ENCODE measurements at regions not wholly inside any gene's neighbourhood (a gene's known extent, or its start where the extent isn't known, plus 50 kb on each side); places are given as distances from the start of the nearest gene placed in this dataset.

DNA sequence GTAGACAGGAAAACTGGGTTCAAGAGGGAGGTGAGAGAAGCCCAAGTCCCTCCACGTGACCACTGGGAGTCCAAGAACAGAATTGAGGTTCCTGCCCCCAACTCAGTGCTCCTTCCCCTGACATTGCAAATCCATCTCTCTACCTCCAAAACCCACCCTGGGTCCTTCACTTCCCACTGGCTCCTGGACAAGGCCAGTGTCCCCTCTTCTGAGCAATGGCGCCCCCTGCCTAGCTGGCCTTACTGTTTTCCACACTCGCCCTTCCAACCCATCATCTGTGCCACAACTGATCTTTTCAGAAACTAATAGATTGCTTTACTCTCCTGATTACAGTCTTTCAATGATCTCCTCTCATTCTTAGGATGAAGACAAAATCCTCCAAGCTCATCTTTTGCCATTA lies 200.3 kb downstream of the ANKRD60 start:
- H3K9ac ChIP-seq (ENCODE audit: low read depth in 1 of 2, low read length in 2 of 2), result no peak overlapping the region
- H3K4me1 ChIP-seq (ENCODE audit: control insufficient read depth in 1 of 2, insufficient read depth in 2 of 2, low read length in 2 of 2), result no peaks in the 10 kb centered on the region
- no peaks in the 10 kb centered on the region for H3K36me3 ChIP-seq (ENCODE audit: control insufficient read depth in 1 of 2, insufficient read depth in 2 of 2, low read length in 2 of 2)
- no peak overlapping the region for H3K4me3 ChIP-seq (ENCODE audit: low read depth in 1 of 2, low read length in 2 of 2)
- no peaks in the 10 kb centered on the region for H3K9me3 ChIP-seq (ENCODE audit: control insufficient read depth in 1 of 2, low read length in 2 of 2)
- H3K27me3 ChIP-seq (ENCODE audit: control insufficient read depth in 1 of 2, insufficient read depth in 2 of 2, low read length in 2 of 2), result peaks cover 0 to 5% of the 10 kb centered on the region in 2 donors
- no peak overlapping the region for H3K27ac ChIP-seq (ENCODE audit: low read depth, low read length)

GRCh38 chr20:58026361-58026760 lies 202.1 kb downstream of the ANKRD60 start:
- H3K9ac ChIP-seq (ENCODE audit: low read depth in 1 of 2, low read length in 2 of 2), result no peak overlapping the region
- H3K27ac ChIP-seq (ENCODE audit: low read depth, low read length), result no peak overlapping the region
- H3K4me1 ChIP-seq (ENCODE audit: control insufficient read depth in 1 of 2, insufficient read depth in 2 of 2, low read length in 2 of 2), result no peaks in the 10 kb centered on the region
- H3K36me3 ChIP-seq (ENCODE audit: control insufficient read depth in 1 of 2, insufficient read depth in 2 of 2, low read length in 2 of 2), result no peaks in the 10 kb centered on the region
- no peak overlapping the region for H3K4me3 ChIP-seq (ENCODE audit: low read depth in 1 of 2, low read length in 2 of 2)
- peaks cover 0 to 5% of the 10 kb centered on the region in 2 donors for H3K27me3 ChIP-seq (ENCODE audit: control insufficient read depth in 1 of 2, insufficient read depth in 2 of 2, low read length in 2 of 2)
- H3K9me3 ChIP-seq (ENCODE audit: control insufficient read depth in 1 of 2, low read length in 2 of 2), result no peaks in the 10 kb centered on the region

DNA sequence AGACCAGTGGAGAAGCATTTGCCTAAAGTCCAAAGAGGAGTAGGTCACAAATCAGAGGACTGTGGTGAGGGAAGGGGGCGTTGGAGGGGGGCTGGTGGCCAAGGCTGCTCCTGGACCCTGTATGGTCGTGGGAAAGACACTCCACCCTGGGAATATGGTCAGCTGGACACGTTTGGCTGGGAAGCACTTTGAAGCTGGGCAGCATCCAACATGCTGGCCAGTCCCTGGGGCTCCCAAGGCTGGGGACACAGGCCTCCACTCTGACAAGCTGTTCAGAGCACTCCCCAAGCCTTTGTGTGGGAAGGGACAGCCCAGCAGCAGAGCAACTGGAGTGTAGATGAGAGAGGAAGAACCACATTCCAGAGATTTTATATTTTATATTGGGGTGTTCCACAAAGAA lies 203.2 kb downstream of the ANKRD60 start:
- Histone ChIP-seq H3K36me3 (ENCODE audit: control insufficient read depth in 1 of 2, insufficient read depth in 2 of 2, low read length in 2 of 2) (no peaks in the 10 kb centered on the region), H3K27ac (ENCODE audit: low read depth, low read length) (no peak overlapping the region), H3K9ac (ENCODE audit: low read depth in 1 of 2, low read length in 2 of 2) (no peak overlapping the region), H3K9me3 (ENCODE audit: control insufficient read depth in 1 of 2, low read length in 2 of 2) (no peaks in the 10 kb centered on the region), H3K4me3 (ENCODE audit: low read depth in 1 of 2, low read length in 2 of 2) (no peak overlapping the region), H3K27me3 (ENCODE audit: control insufficient read depth in 1 of 2, insufficient read depth in 2 of 2, low read length in 2 of 2) (peaks cover 0 to 5% of the 10 kb centered on the region in 2 donors), H3K4me1 (ENCODE audit: control insufficient read depth in 1 of 2, insufficient read depth in 2 of 2, low read length in 2 of 2) (no peaks in the 10 kb centered on the region)

- H3K36me3 ChIP-seq (ENCODE audit: control insufficient read depth in 1 of 2, insufficient read depth in 2 of 2, low read length in 2 of 2), result no peaks in the 10 kb centered on the region
- H3K9me3 ChIP-seq (ENCODE audit: control insufficient read depth in 1 of 2, low read length in 2 of 2), result no peaks in the 10 kb centered on the region
- no peaks in the 10 kb centered on the region for H3K27me3 ChIP-seq (ENCODE audit: control insufficient read depth in 1 of 2, insufficient read depth in 2 of 2, low read length in 2 of 2)
- no peaks in the 10 kb centered on the region for H3K4me1 ChIP-seq (ENCODE audit: control insufficient read depth in 1 of 2, insufficient read depth in 2 of 2, low read length in 2 of 2)
- no peak overlapping the region for H3K27ac ChIP-seq (ENCODE audit: low read depth, low read length)
- no peak overlapping the region for H3K9ac ChIP-seq (ENCODE audit: low read depth in 1 of 2, low read length in 2 of 2)
- no peak overlapping the region for H3K4me3 ChIP-seq (ENCODE audit: low read depth in 1 of 2, low read length in 2 of 2)
Measured at GRCh38 chr20:58024241-58024721, 204.2 kb downstream of the ANKRD60 start.

DNA sequence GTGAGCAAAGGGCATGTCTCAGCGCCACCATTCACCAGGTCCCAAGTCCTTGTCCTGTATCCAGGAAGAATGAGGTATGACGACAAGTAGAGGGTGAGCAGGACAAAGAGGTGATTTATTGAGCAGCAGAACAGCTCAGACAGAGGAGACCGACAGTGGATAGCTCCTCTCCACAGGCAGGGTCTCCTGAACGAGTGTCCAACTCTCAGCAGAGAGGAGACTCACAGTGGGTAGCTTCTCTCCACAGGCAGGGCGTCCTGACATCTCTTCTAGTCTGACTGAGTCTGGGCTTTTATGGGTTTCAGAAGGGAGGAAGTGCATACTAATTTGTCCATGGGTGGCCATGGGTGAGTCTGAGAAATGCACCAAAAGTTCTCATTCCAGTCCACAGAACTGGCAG lies 204.7 kb downstream of the ANKRD60 start:
- Histone ChIP-seq H3K9me3 (ENCODE audit: control insufficient read depth in 1 of 2, low read length in 2 of 2) (no peaks in the 10 kb centered on the region), H3K4me3 (ENCODE audit: low read depth in 1 of 2, low read length in 2 of 2) (no peak overlapping the region), H3K4me1 (ENCODE audit: control insufficient read depth in 1 of 2, insufficient read depth in 2 of 2, low read length in 2 of 2) (no peaks in the 10 kb centered on the region), H3K27me3 (ENCODE audit: control insufficient read depth in 1 of 2, insufficient read depth in 2 of 2, low read length in 2 of 2) (no peaks in the 10 kb centered on the region), H3K36me3 (ENCODE audit: control insufficient read depth in 1 of 2, insufficient read depth in 2 of 2, low read length in 2 of 2) (no peaks in the 10 kb centered on the region), H3K9ac (ENCODE audit: low read depth in 1 of 2, low read length in 2 of 2) (no peak overlapping the region), H3K27ac (ENCODE audit: low read depth, low read length) (no peak overlapping the region)

GRCh38 chr20:58023346-58023745 lies 205.1 kb downstream of the ANKRD60 start:
- Histone ChIP-seq H3K27ac (ENCODE audit: low read depth, low read length) (no peak overlapping the region), H3K9me3 (ENCODE audit: control insufficient read depth in 1 of 2, low read length in 2 of 2) (no peaks in the 10 kb centered on the region), H3K4me1 (ENCODE audit: control insufficient read depth in 1 of 2, insufficient read depth in 2 of 2, low read length in 2 of 2) (no peaks in the 10 kb centered on the region), H3K36me3 (ENCODE audit: control insufficient read depth in 1 of 2, insufficient read depth in 2 of 2, low read length in 2 of 2) (no peaks in the 10 kb centered on the region), H3K27me3 (ENCODE audit: control insufficient read depth in 1 of 2, insufficient read depth in 2 of 2, low read length in 2 of 2) (no peaks in the 10 kb centered on the region), H3K9ac (ENCODE audit: low read depth in 1 of 2, low read length in 2 of 2) (no peak overlapping the region), H3K4me3 (ENCODE audit: low read depth in 1 of 2, low read length in 2 of 2) (no peak overlapping the region)

DNA sequence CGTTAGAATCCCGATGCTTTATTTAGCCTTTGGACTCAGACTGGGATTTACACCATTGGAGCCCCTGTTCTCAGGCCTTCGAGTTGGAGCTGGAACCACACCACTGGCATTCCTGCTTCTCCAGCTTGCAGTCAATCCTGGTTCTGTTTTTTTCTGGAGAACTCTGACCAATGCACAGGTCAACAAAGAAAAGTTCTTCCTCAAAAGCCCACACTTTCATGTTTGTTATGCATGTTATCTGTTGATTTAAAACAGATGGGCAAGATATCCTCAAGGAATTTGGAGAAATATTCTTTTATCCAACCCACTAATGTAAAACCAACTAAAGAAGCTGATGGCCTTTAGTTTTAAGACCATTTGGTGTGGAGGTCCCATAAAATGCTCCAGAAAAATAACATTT lies 205.7 kb downstream of the ANKRD60 start:
- no peaks in the 10 kb centered on the region for H3K36me3 ChIP-seq (ENCODE audit: control insufficient read depth in 1 of 2, insufficient read depth in 2 of 2, low read length in 2 of 2)
- no peaks in the 10 kb centered on the region for H3K9me3 ChIP-seq (ENCODE audit: control insufficient read depth in 1 of 2, low read length in 2 of 2)
- H3K27me3 ChIP-seq (ENCODE audit: control insufficient read depth in 1 of 2, insufficient read depth in 2 of 2, low read length in 2 of 2), result no peaks in the 10 kb centered on the region
- H3K4me1 ChIP-seq (ENCODE audit: control insufficient read depth in 1 of 2, insufficient read depth in 2 of 2, low read length in 2 of 2), result no peaks in the 10 kb centered on the region
- no peak overlapping the region for H3K27ac ChIP-seq (ENCODE audit: low read depth, low read length)
- H3K4me3 ChIP-seq (ENCODE audit: low read depth in 1 of 2, low read length in 2 of 2), result no peak overlapping the region
- no peak overlapping the region for H3K9ac ChIP-seq (ENCODE audit: low read depth in 1 of 2, low read length in 2 of 2)

- no peaks in the 10 kb centered on the region for H3K27me3 ChIP-seq (ENCODE audit: control insufficient read depth in 1 of 2, insufficient read depth in 2 of 2, low read length in 2 of 2)
- no peak overlapping the region for H3K27ac ChIP-seq (ENCODE audit: low read depth, low read length)
- no peak overlapping the region for H3K4me3 ChIP-seq (ENCODE audit: low read depth in 1 of 2, low read length in 2 of 2)
- no peaks in the 10 kb centered on the region for H3K4me1 ChIP-seq (ENCODE audit: control insufficient read depth in 1 of 2, insufficient read depth in 2 of 2, low read length in 2 of 2)
- no peaks in the 10 kb centered on the region for H3K36me3 ChIP-seq (ENCODE audit: control insufficient read depth in 1 of 2, insufficient read depth in 2 of 2, low read length in 2 of 2)
- H3K9ac ChIP-seq (ENCODE audit: low read depth in 1 of 2, low read length in 2 of 2), result no peak overlapping the region
- no peaks in the 10 kb centered on the region for H3K9me3 ChIP-seq (ENCODE audit: control insufficient read depth in 1 of 2, low read length in 2 of 2)
Measured at GRCh38 chr20:58021481-58021880, 207.0 kb downstream of the ANKRD60 start.

DNA sequence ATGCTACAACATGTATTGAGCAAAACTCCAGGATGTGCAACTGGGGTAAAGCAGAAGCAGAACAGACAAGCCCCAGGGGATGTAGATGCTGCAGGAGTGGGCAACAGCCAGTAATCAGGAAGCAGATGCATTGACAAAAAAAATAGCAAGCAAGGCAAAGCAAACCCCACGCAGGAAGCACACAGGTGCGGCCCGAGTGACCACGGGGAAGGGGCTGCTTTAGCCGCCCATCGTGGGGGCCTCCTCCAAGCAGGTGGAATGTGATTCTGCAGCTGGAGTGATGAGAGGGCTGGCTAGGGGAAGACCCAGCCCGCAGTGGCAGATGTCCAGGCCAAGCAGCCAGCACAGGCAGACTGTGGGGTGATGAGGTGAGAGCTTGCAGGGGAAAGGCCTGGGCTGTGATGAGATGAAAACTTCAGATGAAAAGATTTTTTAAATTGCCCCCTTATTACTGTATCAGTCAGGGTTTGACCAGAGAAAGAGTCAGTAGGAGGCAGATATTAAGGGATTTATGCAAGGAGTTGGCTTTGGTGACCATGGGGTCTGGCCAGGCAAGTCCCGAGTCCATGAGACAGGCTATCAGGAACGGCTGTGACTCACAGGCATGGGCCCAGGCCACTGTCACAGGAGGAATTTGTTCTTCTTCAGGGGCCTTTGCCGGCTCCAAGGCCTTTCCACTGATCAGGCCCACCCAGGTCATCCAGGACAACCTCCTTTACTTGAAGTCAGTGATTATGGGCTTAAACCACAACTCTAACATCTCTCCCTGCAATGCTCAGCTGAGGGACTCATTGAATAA lies 207.6 kb downstream of the ANKRD60 start:
- H3K9ac ChIP-seq (ENCODE audit: low read depth in 1 of 2, low read length in 2 of 2), result no peak overlapping the region
- no peaks in the 10 kb centered on the region for H3K4me1 ChIP-seq (ENCODE audit: control insufficient read depth in 1 of 2, insufficient read depth in 2 of 2, low read length in 2 of 2)
- H3K27ac ChIP-seq (ENCODE audit: low read depth, low read length), result no peak overlapping the region
- no peak overlapping the region for H3K4me3 ChIP-seq (ENCODE audit: low read depth in 1 of 2, low read length in 2 of 2)
- no peaks in the 10 kb centered on the region for H3K36me3 ChIP-seq (ENCODE audit: control insufficient read depth in 1 of 2, insufficient read depth in 2 of 2, low read length in 2 of 2)
- no peaks in the 10 kb centered on the region for H3K9me3 ChIP-seq (ENCODE audit: control insufficient read depth in 1 of 2, low read length in 2 of 2)
- H3K27me3 ChIP-seq (ENCODE audit: control insufficient read depth in 1 of 2, insufficient read depth in 2 of 2, low read length in 2 of 2), result no peaks in the 10 kb centered on the region

DNA sequence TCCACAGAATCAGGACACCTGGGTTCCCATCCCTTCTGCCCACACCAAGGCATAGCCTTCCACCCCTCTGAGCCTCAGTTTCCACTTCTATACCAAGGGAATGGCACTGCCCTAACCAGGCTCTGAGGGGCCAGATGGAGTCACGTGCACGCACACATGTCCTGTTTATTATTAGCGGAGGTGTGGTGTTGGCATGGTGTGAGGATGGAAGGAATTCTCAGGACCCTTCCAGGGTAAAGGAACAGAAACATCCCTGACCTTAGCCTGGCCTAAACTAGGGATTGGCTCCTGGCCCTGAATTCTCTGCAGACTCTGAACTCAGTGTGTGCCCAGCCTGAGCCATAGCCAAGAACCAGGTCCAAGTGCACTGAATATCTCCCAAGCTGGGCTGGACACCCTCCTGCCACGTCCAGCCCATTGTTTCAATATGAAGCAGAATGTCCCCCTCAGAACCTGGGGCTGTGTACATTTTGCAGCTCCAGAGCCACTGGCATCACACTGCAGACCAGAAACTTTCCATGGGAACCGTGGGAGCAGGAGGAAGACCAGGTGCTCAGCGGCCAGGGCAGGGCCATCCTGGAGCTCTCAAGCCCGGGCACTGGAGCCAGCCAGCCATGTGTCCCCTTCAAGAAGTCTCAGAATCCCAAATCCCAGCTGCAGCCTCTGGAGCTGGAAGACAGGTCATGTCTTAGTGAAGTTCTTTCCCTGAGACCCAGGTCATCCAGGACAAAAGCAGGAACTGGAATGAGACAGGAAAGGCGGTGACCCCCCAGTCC lies 208.4 kb downstream of the ANKRD60 start:
- no peak overlapping the region for H3K27ac ChIP-seq (ENCODE audit: low read depth, low read length)
- no peaks in the 10 kb centered on the region for H3K36me3 ChIP-seq (ENCODE audit: control insufficient read depth in 1 of 2, insufficient read depth in 2 of 2, low read length in 2 of 2)
- no peak overlapping the region for H3K9ac ChIP-seq (ENCODE audit: low read depth in 1 of 2, low read length in 2 of 2)
- no peaks in the 10 kb centered on the region for H3K27me3 ChIP-seq (ENCODE audit: control insufficient read depth in 1 of 2, insufficient read depth in 2 of 2, low read length in 2 of 2)
- H3K4me1 ChIP-seq (ENCODE audit: control insufficient read depth in 1 of 2, insufficient read depth in 2 of 2, low read length in 2 of 2), result no peaks in the 10 kb centered on the region
- no peak overlapping the region for H3K4me3 ChIP-seq (ENCODE audit: low read depth in 1 of 2, low read length in 2 of 2)
- H3K9me3 ChIP-seq (ENCODE audit: control insufficient read depth in 1 of 2, low read length in 2 of 2), result no peaks in the 10 kb centered on the region

All from duodenal mucosa (tissue), 2 donors.